ENCODE measurements at regions not wholly inside any gene's neighbourhood (a gene's known extent, or its start where the extent isn't known, plus 50 kb on each side); places are given as distances from the start of the nearest gene placed in this dataset.
A peak's percentile ranks its signal among the peaks of the same experiment; 100 is the strongest.

- ChIA-PET POLR2A (no interaction called here), CTCF (interaction anchor here (0.8 to 1.0 kb wide), 3 partner anchors 12 to 131 kb away, joined by 3 to 4 read pairs (median 3); no protein-coding TSS in a partner anchor)
- peaks cover 38% of the 10 kb centered on the region for H3K4me1 Mint-ChIP-seq
- TF ChIP-seq ZNF396 (CRISPR knock-in tag; IDR thresholded peaks at IDR 0.05; ENCODE audit: borderline replicate concordance): no peak
- no peak for TF ChIP-seq ELF4 (CRISPR knock-in tag; IDR thresholded peaks at IDR 0.05; ENCODE audit: low read depth)
- TF ChIP-seq CTCF (IDR thresholded peaks at IDR 0.05): no peak
- no peak for TF ChIP-seq FOXK1 (CRISPR knock-in tag; IDR thresholded peaks at IDR 0.05)
- no peak for TF ChIP-seq ZNF423 (CRISPR knock-in tag; IDR thresholded peaks at IDR 0.05)
- no peak for DNase-seq (ENCODE audit: low spot score)
- H3K9me3 Mint-ChIP-seq: peaks cover 8% of the 10 kb centered on the region
- H3K4me3 Mint-ChIP-seq: no peak overlapping the region
- H3K27ac Mint-ChIP-seq: peak overlapping the region; percentile 19
- peak; percentile 80 for ATAC-seq
- no peaks in the 10 kb centered on the region for H3K27me3 Mint-ChIP-seq (ENCODE audit: low read depth)
- peaks cover 2% of the 10 kb centered on the region; the same call in 1 of the 2 replicates for H3K36me3 Mint-ChIP-seq
Measured at GRCh38 chr12:65754744-65755595, 69.3 kb upstream of the HMGA2 start.

GRCh38 chr12:65755596-65755978 lies 68.7 kb upstream of the HMGA2 start:
- Mint-ChIP-seq H3K27me3 (ENCODE audit: low read depth) (no peaks in the 10 kb centered on the region), H3K4me3 (no peak overlapping the region), H3K4me1 (peaks cover 42% of the 10 kb centered on the region), H3K9me3 (peaks cover 14% of the 10 kb centered on the region), H3K36me3 (peaks cover 8% of the 10 kb centered on the region), H3K27ac (peak overlapping the region; percentile 19; the same call in 1 of the 2 replicates)
- ChIA-PET POLR2A (no interaction called here), CTCF (no interaction called here)
- ATAC-seq (no peak), DNase-seq (ENCODE audit: low spot score) (no peak)
- TF ChIP-seq TP53 (CRISPR knock-in tag; IDR thresholded peaks at IDR 0.05): no peak
- TF ChIP-seq CDX4 (CRISPR knock-in tag; IDR thresholded peaks at IDR 0.05; ENCODE audit: borderline replicate concordance): no peak
- TF ChIP-seq FOXJ3 (CRISPR knock-in tag; IDR thresholded peaks at IDR 0.05; ENCODE audit: borderline replicate concordance): no peak
- TF ChIP-seq HMGA2 (CRISPR knock-in tag; IDR thresholded peaks at IDR 0.05): no peak
- no peak for TF ChIP-seq IRF2 (CRISPR knock-in tag; IDR thresholded peaks at IDR 0.05; ENCODE audit: borderline replicate concordance, low read depth)
- TF ChIP-seq ZBTB21 (CRISPR knock-in tag; IDR thresholded peaks at IDR 0.05; ENCODE audit: borderline replicate concordance): no peak
- TF ChIP-seq NR2C2 (CRISPR knock-in tag; IDR thresholded peaks at IDR 0.05): no peak
- TF ChIP-seq NFE2L1 (CRISPR knock-in tag; IDR thresholded peaks at IDR 0.05): no peak
- TF ChIP-seq SP1 (CRISPR knock-in tag; conservative IDR thresholded peaks at IDR 0.05): no peak
- TF ChIP-seq CTCF (IDR thresholded peaks at IDR 0.05): no peak
- TF ChIP-seq ZNF425 (CRISPR knock-in tag; conservative IDR thresholded peaks at IDR 0.05): no peak

- Mint-ChIP-seq H3K27me3 (ENCODE audit: low read depth) (no peaks in the 10 kb centered on the region), H3K9me3 (peaks cover 18% of the 10 kb centered on the region), H3K4me3 (no peak overlapping the region), H3K27ac (peak overlapping the region; percentile 13; the same call in 1 of the 2 replicates), H3K4me1 (peaks cover 48% of the 10 kb centered on the region), H3K36me3 (peaks cover 9% of the 10 kb centered on the region)
- ChIA-PET CTCF (no interaction called here), POLR2A (no interaction called here)
- DNase-seq (ENCODE audit: low spot score) (no peak), ATAC-seq (no peak)
- no peak for TF ChIP-seq MAX (CRISPR knock-in tag; IDR thresholded peaks at IDR 0.05)
- no peak for TF ChIP-seq MLX (CRISPR knock-in tag; IDR thresholded peaks at IDR 0.05)
- TF ChIP-seq TEAD1 (CRISPR knock-in tag; IDR thresholded peaks at IDR 0.05): no peak
- no peak for TF ChIP-seq ZNF396 (CRISPR knock-in tag; IDR thresholded peaks at IDR 0.05; ENCODE audit: borderline replicate concordance)
Measured at GRCh38 chr12:65756267-65756666, 68.0 kb upstream of the HMGA2 start.
